Stimulated activated CD4-positive, alpha-beta T cell treated with anti-CD3 and anti-CD28 coated beads, Interleukin-15, amount 100 ng/mL, for 1 hour (primary cell): ENCODE measurements at regions not wholly inside any gene's neighbourhood (a gene's known extent, or its start where the extent isn't known, plus 50 kb on each side); places are given as distances from the start of the nearest gene placed in this dataset.

Experiments
- DNase-seq, 2 donors: peaks; one replicate each; pipeline ENCODE4 v3.0.0-alpha.2; 2020; ENCODE audit warnings: low read depth in 1 of 2, low spot score in 1 of 2

DNA sequence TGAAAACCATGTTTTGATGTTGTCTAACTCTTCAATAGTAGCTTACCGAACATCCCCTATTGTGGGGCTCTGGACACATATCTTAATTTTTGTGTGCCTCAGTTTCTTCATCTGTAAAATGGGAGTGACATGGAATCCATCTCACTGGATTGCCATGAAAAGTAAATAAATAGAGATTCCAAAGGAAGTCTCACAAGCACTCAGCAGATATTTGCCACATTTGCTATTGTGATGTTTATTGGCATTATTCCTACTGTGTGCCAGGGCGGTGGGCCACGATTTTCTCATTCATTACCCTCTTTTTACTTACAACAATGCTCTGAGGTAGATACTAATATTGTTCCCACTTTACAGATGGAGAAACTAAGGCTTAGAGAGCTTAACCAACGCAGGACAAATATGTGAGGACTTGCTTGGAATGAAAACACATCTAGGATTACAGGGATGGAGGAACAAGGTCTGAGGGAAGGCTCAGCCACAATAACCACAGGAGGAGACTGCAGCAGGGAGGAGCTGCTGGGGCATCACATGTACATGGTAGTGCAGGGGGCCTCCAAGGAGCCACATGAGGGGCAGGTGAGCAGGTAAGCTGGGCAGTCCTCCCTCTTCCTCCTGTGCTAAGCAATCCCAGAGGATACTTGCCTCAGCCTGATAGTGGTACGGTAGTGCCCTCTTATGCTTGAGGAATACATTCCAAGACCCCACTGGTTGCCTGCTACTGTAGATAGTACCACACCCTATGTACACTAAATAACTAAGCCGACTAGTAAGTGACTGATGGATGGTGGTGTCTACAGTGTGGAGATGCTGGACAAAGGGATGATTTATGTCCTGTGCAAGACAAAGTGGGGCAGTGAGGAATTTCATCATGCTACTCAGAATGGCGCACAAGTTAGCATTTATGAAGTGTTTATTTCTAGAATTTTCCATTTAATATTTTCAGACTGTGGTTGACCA is 176.9 kb downstream of the FOXA2 start:
- no peak for DNase-seq

- DNase-seq = no peak
Observed at GRCh38 chr20:22404419-22405170, 179.8 kb downstream of the FOXA2 start.

DNA sequence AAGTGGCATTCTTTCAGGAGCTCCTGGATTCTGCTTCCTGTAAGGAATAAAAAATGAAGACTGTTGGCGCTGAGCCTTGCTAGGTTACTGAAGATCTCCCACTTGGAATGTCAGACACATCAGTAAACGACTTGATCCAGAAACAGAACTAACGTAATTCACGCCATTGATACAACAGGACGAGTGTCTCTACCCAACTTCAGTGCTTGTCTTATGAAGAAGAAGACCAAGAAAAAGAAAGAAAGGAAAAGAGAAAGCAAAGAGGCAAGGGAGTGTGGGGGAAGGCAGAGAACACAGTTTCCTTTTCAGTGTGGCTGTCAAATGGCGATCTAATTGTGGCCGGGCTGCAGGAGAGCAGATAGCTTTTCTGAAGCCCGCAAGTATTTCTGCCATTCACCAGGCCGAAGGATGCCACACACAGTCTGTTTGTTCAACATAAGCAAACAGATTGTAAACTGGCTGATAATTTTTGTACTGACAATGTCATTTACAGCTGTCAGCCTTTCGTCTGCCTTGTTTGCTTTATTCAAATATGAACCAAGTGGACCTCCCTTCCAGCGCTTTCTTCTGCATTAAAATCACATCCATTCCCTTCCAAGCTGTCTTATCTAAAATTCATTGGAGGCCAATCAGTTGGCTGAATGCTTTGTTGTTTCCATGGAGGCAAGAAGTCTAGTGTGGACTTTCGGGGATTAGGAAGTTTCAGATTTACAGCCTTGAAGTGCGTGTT is 180.6 kb downstream of the FOXA2 start:
- no peak for DNase-seq

- DNase-seq = no peak
Observed at GRCh38 chr20:22403022-22403631, 181.2 kb downstream of the FOXA2 start.

DNA sequence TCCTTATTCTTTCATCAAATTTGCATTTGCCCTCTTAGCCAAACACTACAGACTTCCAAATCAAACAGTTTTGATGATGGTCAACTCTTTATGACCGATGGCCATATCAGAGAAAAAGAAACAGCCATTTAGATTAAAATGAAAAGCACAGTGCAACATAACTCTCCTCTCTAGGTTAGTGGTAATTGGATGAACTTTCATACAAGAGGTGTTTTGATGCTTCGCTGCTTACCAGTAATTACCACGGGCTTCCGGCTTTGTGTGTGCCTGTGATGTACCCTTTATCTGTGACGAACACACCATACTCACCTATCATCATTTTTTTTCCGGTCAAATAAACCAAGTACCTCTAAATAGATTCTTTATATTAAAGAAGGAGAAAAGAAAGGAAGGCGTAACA is 181.8 kb downstream of the FOXA2 start:
- no peak for DNase-seq

DNA sequence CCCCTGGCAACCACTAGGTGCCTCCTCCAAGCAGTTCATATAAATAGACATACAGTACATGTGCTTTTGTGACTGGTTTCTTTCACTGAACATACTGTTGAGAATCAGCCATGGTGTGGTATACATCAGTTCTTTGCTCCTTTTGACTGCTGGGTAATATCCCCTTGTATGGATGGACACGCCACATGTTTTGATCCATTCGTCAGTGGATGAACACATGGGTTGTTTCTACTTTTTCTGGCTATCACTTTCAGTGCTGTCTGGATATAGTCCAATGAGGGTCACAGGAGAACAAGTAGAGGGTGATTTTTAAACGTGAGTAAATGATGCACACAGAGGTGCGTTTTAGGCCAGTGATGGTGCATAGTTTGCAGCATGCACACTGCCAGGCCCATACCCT is 183.9 kb downstream of the FOXA2 start:
- DNase-seq = no peak

DNA sequence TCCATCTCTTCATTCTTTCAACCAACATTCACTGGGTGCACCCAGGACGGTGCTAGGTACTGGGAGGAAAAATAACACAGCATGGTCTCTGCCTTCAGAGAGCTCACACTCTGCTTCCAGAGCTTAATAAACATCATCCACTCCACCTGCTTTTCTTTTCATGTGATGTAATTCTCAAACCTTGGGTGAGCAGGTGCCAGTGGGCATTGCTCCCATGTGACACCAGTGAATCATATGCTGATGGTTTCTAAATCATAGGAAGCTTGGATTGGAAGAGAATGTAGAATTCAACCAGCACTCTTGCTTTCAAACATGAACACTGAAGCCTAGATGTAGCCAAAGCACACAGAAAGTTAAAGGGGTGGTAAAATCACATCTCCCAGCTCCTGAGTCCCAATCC is 189.8 kb downstream of the FOXA2 start:
- no peak for DNase-seq

DNA sequence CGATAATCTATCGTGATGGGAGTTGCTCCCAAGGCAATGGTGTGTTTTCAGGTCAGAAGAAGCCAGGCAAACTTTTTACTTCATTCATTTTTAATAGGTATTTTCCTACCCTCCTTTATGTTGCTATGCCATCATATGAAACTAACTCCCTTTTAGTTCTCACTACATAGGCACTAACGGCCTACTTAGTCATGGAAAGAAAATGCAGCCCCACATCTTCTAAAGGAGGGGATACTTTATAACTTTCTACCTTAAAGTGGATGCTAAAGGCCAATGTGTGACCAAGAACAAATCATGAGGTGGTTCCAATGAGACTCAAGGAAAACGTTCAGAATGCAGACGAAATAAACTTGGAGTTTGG is 193.8 kb downstream of the FOXA2 start:
- DNase-seq = no peak

GRCh38 chr20:22389836-22390542 is 194.4 kb downstream of the FOXA2 start:
- DNase-seq = no peak

DNA sequence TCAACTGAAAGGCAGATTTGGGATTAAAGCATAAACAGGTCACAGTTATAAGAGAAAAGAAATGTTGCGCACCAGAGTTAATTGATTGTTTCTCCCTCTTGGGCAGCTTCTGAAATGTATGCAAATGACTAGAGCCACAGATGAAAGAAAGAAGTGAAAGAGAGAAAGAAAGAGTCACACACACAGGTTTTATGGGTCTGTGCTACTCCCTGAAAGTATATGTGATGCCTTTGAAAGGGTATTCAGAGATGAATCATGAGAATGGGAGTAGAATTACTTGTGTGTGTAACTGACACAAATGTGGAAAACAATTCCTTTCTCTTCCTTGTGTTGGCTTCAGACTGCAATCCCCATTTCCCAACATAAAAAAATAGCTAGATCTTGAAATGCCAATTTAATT is 196.9 kb downstream of the FOXA2 start:
- no peak for DNase-seq

DNA sequence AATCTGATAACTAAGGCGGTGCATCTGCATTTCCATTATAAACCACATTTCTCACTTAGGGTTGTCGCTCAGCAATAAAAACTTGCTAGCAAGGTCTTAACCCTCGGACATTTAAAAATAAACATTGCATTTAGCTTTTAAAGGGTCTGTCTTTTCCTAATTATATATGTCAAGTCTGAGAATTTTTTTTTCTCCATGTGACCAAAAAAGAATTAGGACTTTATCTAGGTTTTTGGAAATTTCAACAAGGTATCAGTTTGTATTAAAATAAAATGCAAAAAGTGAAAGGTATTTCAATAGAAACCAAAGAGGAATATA is 198.1 kb downstream of the FOXA2 start:
- DNase-seq = no peak

DNA sequence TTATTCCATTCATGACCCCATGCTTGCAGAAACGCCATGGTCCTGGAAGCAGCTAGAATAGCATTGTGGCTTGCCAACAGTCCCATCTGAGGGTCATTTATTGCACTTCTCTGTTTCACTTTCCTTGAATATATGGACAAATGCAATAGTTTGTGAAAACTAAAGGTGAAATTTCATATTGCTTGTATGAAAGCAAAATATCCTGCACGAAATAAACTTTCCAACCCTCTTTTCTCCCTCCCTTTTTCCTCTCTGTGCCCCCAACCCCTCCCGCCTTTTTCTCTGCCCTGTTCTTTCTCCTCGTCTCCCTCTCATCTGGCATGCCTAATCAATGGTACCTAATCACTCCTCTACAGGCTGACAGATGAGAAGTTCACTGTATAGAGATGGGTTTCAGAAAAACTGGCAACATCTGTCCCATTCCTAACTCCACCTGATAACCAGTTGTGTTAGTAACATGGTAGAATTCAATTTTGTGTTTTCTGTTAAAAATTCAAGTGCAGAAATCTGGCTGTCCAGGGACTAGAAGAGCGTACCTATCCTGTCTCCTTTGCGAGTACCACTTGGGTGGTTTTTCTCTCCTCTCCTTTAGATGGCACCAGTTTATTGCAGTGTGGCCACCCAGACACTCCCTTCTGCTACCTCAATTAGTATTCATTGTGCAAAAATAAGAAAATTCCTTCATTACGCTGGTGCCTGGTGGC is 198.6 kb downstream of the FOXA2 start:
- DNase-seq = no peak

- no peak for DNase-seq
Observed at GRCh38 chr20:22384978-22385377, 199.4 kb downstream of the FOXA2 start.

DNA sequence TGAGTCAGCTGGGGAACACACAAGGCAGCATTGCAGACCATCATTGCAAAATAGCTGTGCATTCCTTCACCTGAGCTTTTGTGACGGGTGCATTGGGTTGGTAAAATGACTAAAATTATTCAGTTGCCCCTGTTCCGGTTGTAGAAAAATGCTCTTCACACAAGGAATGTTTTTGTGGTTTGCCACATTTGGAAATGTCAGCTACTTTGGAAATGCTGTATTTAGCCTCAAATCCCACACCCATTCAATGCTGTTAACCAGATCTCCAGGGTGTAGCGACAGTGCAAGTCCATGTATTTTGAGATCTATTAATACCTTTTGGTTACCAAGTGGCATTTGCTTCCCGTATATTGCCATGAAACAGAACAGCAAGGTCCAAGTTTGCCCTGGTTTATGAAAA is 201.2 kb downstream of the FOXA2 start:
- DNase-seq = no peak

DNA sequence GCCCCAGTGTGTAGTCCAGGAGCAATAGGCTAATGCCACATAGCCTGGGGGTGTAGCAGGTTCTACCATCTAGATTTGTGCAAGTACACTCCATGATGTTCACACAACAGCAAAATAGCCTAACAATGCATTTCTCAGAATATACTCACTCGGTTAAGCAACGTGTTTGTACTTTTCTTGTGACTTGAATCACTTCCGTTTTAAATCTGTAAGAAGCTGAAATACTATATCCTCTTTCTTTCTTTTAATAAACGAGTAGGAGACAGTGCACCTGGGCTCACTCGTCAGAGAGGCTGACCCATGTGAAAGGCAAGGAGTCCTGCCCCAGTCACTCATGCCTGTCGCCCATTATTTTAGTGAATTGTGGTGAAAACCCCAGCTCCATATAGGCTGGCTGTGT is 201.6 kb downstream of the FOXA2 start:
- no peak for DNase-seq

DNA sequence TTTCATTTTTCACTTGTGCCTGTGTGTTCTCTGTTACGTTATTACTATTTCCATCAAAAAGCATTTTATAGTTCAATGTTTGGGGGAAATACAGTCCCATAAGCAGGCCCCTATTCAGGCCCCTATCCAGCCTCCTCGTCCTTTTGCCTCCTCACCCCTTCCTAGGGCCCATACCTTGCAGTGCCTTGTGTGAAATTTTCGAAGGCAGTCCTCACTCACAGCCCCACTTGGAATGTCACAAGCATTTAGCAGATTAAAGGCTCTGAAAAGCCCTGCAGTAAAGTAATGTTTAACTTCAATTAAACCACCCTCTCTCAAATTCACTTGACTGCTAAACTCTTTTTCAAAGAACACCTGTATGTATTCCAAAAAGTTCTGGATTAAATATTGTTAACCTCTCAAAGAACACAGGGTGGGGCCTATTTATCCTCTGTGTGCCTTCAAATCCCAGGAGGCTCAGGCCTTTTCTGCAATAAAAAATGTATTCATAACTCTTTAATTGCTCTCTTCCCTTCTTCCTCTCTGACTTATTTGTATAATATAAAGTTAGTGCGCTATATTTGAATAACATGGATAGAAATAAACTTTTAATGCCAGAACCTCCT is 202.5 kb downstream of the FOXA2 start:
- DNase-seq = no peak

GRCh38 chr20:22379472-22379871 is 204.9 kb downstream of the FOXA2 start:
- DNase-seq = no peak

DNA sequence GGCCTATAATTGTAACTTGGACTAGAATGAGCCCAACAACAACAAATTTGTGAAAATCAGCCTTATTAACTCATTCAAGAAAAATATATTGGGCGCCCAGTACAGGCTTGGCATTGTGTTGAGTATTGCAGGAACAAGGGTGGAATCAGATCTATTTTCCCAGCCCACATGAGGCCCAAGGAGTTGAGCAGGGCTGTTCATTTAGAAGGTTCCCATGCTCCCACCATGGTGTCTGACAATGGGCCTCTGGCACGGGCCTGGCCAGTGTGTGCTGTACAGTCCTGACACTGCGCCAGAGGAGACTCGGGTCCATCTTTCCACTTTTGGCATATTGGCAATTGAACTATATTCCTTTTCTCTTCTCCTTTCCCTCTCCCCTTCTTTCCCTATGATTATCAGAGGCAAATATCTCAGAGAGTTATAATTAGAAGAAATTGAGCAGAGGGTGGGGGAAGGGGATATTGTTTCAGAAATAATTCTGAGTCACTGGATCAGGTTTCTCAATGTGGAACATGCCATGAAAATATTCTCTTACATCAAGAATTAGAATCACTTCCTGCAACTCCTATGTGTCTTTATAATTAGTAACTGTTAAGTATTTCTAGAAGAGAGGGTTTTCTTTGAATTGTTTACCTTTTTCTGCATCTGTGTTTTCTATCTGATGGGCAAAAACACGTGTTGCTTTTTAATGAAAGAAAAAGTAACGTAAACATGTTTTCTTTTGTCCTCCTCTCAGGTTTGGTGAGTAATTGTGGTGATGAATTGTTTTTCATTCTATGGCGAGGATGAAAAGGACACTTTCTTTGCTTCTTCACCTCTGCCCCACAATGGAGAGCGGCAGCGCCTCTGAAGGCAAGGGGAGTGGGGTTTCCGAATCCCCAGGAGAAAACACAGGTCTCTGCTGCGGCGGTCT is 209.4 kb downstream of the FOXA2 start:
- no peak for DNase-seq

GRCh38 chr20:22374066-22374465 is 210.3 kb downstream of the FOXA2 start:
- DNase-seq = no peak
